ENCODE measurements at regions not wholly inside any gene's neighbourhood (a gene's known extent, or its start where the extent isn't known, plus 50 kb on each side); places are given as distances from the start of the nearest gene placed in this dataset.

- no peak for DNase-seq (ENCODE audit: low spot score)
- Histone ChIP-seq H3K9me2 (ENCODE audit: insufficient read depth) (no peaks in the 10 kb centered on the region), H3K4me1 (ENCODE audit: insufficient read depth) (no peaks in the 10 kb centered on the region), H3K27me3 (ENCODE audit: insufficient read depth) (no peaks in the 10 kb centered on the region), H4K20me1 (replicated peaks; ENCODE audit: insufficient read depth) (no peaks in the 10 kb centered on the region), H3K27ac (ENCODE audit: low read depth) (no peak overlapping the region), H3K36me3 (ENCODE audit: insufficient read depth) (peaks cover 8% of the 10 kb centered on the region; the same call in 1 of the 2 replicates), H3K4me2 (no peak overlapping the region), H3F3A (replicated peaks; ENCODE audit: low read depth) (no peaks in the 10 kb centered on the region), H2AFZ (no peak overlapping the region), H3K4me3 (no peak overlapping the region), H3K79me2 (replicated peaks; ENCODE audit: insufficient read depth) (no peaks in the 10 kb centered on the region)
- no peak for TF ChIP-seq CREB1 (CRISPR knock-in tag; IDR thresholded peaks at IDR 0.05; ENCODE audit: low read depth)
- TF ChIP-seq ETS1 (IDR thresholded peaks at IDR 0.05) = no peak
- no peak for TF ChIP-seq ZNF331 (CRISPR knock-in tag; IDR thresholded peaks at IDR 0.05; ENCODE audit: low read depth)
- TF ChIP-seq EZH2phosphoT487 (IDR thresholded peaks at IDR 0.05; ENCODE audit: unreplicated experiment) = no peak
- TF ChIP-seq EZH2 (IDR thresholded peaks at IDR 0.05; ENCODE audit: low read depth, unreplicated experiment) = no peak
- TF ChIP-seq CTCF (conservative IDR thresholded peaks at IDR 0.05; ENCODE audit: low read depth in 2 of 2) = no peak
- TF ChIP-seq JUNB (IDR thresholded peaks at IDR 0.05; ENCODE audit: unreplicated experiment) = no peak
- no peak for TF ChIP-seq STAT1 (IDR thresholded peaks at IDR 0.05; ENCODE audit: unreplicated experiment)
- TF ChIP-seq REST (IDR thresholded peaks at IDR 0.05; ENCODE audit: unreplicated experiment) = no peak
- no peak for TF ChIP-seq NANOG (IDR thresholded peaks at IDR 0.05; ENCODE audit: borderline replicate concordance)
- no peak for TF ChIP-seq ZNF462 (CRISPR knock-in tag; IDR thresholded peaks at IDR 0.05)
- no peak for TF ChIP-seq POLR2AphosphoS5 (IDR thresholded peaks at IDR 0.05; ENCODE audit: low read depth)
- no peak for TF ChIP-seq ZNF114 (CRISPR knock-in tag; IDR thresholded peaks at IDR 0.05)
- no peak overlapping the region for H3K4me3 Mint-ChIP-seq
- peaks cover 14% of the 10 kb centered on the region for H3K9me3 Mint-ChIP-seq
- H3K4me1 Mint-ChIP-seq = no peaks in the 10 kb centered on the region
- H3K27ac Mint-ChIP-seq = no peak overlapping the region
- H3K27me3 Mint-ChIP-seq (ENCODE audit: insufficient read depth, low read depth, poor library complexity) = no peaks in the 10 kb centered on the region
- no peak for ATAC-seq
- peaks cover 7% of the 10 kb centered on the region; the same call in 2 of the 3 replicates for H3K36me3 Mint-ChIP-seq (ENCODE audit: low read depth)
Measured at GRCh38 chr7:14083761-14084160, 94.3 kb upstream of the ETV1 start.
